WI38 (cell line): ENCODE measurements at regions not wholly inside any gene's neighbourhood (a gene's known extent, or its start where the extent isn't known, plus 50 kb on each side); places are given as distances from the start of the nearest gene placed in this dataset.

Experiments used
- H3K4me3 ChIP-seq: 2 replicates; pipeline ENCODE4 v1.5.1; 2011; ENCODE audit warnings: low read depth, mild to moderate bottlenecking, control low read depth, low read length
- TF ChIP-seq, protein P1 (sequence below): IDR thresholded peaks from 2 replicates; pipeline ENCODE4 v1.5.1; 2012; ENCODE audit warnings: low read depth, mild to moderate bottlenecking, control low read depth, low read length

DNA sequence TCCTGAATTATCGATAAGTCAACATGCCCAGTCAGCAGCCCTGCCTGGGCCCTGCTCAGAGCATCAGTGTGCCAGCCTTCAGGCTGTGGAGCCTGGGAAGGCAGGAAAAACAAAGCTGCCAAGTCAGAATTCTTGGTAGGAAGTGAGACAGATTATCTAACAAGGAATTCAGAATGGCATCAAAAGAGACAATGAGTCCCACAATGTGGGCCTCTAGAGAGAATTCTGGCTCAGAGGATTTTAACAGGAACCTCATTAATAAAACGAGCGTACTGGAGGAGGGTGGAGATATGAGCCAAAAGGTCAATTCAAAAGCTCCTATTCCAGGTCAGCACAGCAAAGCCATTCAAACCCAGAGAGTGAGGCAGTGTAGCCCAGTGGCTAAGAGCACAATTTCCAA lies 327.6 kb upstream of the MMADHC start:
- H3K4me3 ChIP-seq = no peak overlapping the region
- TF ChIP-seq, protein P1, sequence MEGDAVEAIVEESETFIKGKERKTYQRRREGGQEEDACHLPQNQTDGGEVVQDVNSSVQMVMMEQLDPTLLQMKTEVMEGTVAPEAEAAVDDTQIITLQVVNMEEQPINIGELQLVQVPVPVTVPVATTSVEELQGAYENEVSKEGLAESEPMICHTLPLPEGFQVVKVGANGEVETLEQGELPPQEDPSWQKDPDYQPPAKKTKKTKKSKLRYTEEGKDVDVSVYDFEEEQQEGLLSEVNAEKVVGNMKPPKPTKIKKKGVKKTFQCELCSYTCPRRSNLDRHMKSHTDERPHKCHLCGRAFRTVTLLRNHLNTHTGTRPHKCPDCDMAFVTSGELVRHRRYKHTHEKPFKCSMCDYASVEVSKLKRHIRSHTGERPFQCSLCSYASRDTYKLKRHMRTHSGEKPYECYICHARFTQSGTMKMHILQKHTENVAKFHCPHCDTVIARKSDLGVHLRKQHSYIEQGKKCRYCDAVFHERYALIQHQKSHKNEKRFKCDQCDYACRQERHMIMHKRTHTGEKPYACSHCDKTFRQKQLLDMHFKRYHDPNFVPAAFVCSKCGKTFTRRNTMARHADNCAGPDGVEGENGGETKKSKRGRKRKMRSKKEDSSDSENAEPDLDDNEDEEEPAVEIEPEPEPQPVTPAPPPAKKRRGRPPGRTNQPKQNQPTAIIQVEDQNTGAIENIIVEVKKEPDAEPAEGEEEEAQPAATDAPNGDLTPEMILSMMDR = no peak

DNA sequence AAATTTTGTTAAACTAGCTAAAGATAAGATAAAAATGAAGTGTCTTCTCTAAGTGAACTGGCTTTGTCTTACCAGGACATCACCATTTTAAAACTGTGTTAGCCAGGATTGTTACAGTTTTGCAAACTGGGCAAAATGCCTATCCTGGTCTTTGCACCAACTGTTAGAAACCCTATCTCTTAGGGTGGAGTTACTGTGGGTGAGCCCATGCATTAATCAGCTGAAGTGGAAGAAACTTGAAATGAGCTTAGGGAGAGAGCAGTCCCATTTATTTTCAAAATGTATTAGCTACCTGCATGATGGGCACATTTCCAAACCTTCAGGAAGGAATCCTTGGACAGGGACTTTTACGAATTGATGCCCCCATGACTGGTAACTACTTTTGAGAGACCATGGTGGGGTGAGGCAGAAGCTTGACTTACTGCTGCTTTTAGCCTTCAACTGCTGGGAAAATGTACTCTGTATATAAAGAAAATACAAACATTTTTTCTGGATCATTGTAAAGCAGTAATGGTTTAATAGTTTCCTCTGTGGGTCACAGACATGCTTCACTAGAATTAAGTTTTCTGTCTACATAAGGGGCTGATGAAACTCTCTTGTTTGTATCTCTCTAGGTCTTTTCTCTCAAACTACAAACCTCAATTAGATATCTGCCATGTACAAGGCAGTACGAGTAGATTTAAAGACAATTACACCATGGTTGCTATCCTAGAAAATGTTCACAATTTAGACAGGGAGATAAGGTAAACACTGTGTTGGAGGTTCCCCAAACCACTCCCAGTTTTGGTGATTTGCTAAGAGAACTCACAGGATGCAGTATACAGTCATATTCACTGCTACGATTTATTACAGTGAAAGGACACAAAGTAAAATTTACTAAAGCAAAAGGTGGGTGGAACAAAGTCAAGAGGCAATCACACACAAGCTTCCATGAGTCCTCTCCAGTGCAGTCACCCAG lies 321.4 kb upstream of the MMADHC start:
- TF ChIP-seq, protein P1 = no peak
- H3K4me3 ChIP-seq = no peak overlapping the region

DNA sequence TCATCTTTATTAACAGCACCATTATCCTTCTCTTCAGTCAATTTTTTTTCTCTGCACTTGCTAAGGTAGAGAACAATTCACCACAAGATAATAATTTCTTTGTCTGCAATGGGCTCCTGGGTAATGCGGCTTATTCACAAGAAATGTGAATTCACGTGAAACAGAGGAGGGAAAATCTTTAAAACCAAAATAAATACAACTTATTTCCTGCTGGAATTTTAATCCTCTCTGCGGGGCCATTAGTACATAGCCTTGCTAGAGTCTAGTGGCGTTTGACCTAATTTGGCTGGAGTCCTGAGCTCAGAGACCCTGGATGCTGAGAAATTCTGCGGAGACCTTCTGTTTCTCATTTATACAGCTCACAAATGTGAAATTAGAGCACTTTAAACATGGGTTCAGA lies 319.3 kb upstream of the MMADHC start:
- TF ChIP-seq, protein P1 = no peak
- no peak overlapping the region for H3K4me3 ChIP-seq

DNA sequence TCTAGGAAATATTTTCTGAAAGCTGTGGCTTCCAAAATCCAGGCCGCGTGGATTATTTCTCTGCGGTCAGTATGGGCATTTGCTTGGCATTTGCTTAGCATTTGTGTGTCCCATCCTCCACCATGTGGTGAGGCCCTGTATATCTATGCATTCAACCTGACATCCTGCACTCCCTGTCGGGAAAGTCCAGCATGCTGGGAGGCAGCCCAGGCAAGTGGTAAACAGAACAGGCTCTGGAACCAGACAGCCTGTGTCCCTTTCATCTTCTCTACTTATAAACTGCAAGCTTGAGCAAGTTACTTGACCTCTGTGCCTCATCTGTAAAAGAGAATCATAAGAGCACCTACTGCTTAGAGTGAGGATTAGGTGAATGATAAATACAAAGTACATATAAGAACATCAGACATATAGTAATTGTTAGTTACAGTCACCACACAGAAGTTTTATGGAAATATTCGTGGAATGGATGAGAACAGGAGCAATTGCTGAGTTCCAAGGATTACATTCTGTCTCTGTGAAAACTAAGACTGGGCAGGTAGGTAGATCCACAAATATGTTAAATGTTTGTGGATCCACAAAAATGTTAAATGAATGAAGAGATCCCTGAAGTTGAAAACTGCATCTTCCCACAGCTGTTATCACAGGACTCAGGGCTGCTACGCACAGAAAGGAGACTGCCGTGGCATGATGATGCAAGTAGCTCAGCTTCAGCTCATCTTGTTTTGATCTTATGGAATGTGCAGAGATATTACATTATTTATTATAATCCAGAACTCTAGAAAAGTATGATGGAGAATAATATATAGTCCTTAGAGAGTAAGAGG lies 317.0 kb upstream of the MMADHC start:
- no peak overlapping the region for H3K4me3 ChIP-seq

DNA sequence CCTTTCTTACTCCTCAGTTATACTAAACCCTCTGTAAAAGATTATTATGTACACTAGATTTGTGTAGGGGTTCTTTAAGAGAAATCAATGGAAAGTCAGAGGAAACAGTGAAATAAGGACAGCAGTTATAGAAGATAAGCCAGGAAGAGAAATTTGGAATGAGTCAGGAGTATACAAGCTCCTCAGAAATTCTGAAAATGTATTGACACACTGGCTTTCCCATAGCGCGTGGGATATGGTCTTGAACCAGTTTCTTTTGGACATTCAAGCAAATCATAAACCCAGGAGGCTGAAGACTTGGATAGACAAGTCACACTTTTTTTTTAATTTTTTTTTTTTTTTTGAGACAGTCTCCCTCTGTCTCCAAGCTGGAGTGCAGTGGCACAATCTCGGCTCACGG lies 316.1 kb upstream of the MMADHC start:
- no peak overlapping the region for H3K4me3 ChIP-seq
- TF ChIP-seq, protein P1 = no peak

More for the DNA sequence above, 317.0 kb upstream of the MMADHC start:
- TF ChIP-seq, protein P1 = no peak

DNA sequence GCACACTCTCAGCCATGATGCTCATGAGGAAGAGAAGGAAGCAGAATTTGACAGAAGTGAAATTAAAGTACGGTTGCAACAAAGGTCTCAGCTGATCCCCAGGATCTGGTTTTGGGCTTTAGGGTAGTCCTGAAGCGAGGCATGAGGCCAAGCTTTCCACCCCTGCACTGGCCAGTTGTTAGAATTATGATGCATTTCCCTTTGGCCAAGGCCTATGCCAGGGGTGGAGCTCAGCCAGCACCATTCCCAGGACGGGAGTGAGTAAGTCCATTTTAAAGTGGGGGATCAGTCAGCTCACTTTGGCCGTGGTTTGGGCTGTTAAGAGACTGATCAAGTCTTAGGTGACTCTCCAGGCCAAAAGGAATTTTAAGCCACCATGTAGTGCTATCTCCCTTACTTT lies 314.5 kb upstream of the MMADHC start:
- TF ChIP-seq, protein P1 = no peak
- H3K4me3 ChIP-seq = no peak overlapping the region
